Muscle layer of duodenum (tissue), 2 donors: ENCODE measurements at regions not wholly inside any gene's neighbourhood (a gene's known extent, or its start where the extent isn't known, plus 50 kb on each side); places are given as distances from the start of the nearest gene placed in this dataset.
"Not testable (repeated sequence)": the region's sequence is repeated elsewhere in the genome, so short reads cannot be mapped to it uniquely, and the experiment has no call there.

Experiments
- H3K27ac ChIP-seq: one replicate; pipeline ENCODE4 v1.7.0; 2013; ENCODE audit warnings: mild to moderate bottlenecking, low read length
- H3K27me3 ChIP-seq: one replicate; pipeline ENCODE4 v1.7.0; 2013; ENCODE audit warnings: low read depth, mild to moderate bottlenecking, control low read depth, low read length
- H3K36me3 ChIP-seq, 2 donors: one replicate each; pipeline ENCODE4 v1.7.0; 2013; ENCODE audit warnings: low read length in 2 of 2, control low read depth in 1 of 2, mild to moderate bottlenecking in 1 of 2; ENCODE audit not compliant: insufficient read depth in 2 of 2, control insufficient read depth in 1 of 2
- H3K4me1 ChIP-seq, 2 donors: one replicate each; pipeline ENCODE4 v1.7.0; 2013; ENCODE audit warnings: low read length in 2 of 2, mild to moderate bottlenecking in 2 of 2, control low read depth in 1 of 2, moderate library complexity in 1 of 2; ENCODE audit not compliant: insufficient read depth in 2 of 2, control insufficient read depth in 1 of 2
- H3K4me3 ChIP-seq, 2 donors: one replicate each; pipeline ENCODE4 v1.7.0; 2013; ENCODE audit warnings: low read length in 2 of 2, low read depth in 1 of 2, mild to moderate bottlenecking in 1 of 2
- H3K9me3 ChIP-seq, 2 donors: one replicate each; pipeline ENCODE4 v1.7.0; 2013; ENCODE audit warnings: low read length in 2 of 2, control low read depth in 1 of 2, mild to moderate bottlenecking in 1 of 2; ENCODE audit not compliant: control insufficient read depth in 1 of 2
- donor health status: healthy.

DNA sequence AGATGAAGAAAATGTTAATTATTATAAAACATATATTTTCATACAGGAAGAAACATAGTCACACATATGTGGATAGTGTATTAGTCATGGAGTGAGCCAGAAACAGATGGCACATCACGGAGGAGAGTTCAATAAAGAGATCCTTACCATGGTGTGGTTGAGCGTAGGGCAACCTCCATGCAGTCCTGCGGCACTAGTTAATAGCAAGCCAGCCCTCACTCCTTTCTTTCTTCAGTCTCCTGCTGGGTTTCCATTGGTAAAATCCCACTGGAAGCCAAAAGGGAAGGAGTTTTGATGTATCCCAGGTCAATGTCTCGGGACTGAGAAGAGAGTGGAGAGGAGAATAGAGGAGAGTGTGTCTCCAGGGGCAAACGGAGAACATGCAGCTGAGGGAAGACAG, 328.1 kb downstream of the NR4A2 start:
- H3K4me1 ChIP-seq: no peaks in the 10 kb centered on the region
- H3K4me3 ChIP-seq: no peak overlapping the region
- H3K9me3 ChIP-seq: no peaks in the 10 kb centered on the region
- H3K36me3 ChIP-seq: no peaks in the 10 kb centered on the region
- H3K27me3 ChIP-seq: no peaks in the 10 kb centered on the region
- no peak overlapping the region for H3K27ac ChIP-seq

DNA sequence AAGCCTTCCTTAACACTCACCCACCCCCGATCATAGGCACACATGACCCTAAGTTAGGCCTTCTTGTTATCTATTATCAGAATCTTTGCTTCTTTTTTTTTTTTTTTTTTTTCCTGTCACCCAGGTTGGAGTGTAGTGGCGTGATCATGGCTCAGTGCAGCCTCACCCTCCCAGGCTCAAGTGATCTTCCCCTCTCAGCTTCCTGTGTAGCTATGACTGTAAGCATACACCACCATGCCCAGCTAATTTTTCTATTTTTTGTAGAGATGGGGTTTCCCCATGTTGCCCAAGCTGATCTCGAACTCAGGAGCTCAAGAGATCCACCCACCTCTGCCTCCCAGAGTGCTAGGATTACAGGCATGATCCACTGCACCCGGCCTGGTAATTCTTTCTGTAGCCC, 328.7 kb downstream of the NR4A2 start:
- no peak overlapping the region for H3K27ac ChIP-seq
- no peak overlapping the region for H3K4me3 ChIP-seq
- H3K27me3 ChIP-seq: no peaks in the 10 kb centered on the region
- no peaks in the 10 kb centered on the region for H3K9me3 ChIP-seq
- no peaks in the 10 kb centered on the region for H3K36me3 ChIP-seq
- no peaks in the 10 kb centered on the region for H3K4me1 ChIP-seq

DNA sequence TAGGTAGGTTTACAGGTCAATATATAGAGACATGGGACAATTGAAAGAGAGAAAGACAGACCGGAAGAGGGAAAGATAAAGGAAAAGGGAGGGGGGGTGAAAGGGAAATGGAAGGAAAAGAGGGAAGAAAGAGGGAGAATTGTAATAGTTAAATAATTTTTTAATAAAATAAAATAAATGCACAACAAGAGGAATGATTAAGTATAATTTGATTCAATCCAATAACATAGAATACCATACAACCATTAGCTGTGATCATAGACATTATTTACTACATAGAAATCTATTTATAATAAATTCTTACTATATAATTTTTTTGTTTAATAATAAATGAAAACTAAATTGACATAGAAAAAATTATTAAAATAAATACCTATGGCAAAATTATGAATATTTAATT, 330.7 kb downstream of the NR4A2 start:
- no peaks in the 10 kb centered on the region for H3K36me3 ChIP-seq
- H3K9me3 ChIP-seq: no peaks in the 10 kb centered on the region
- no peaks in the 10 kb centered on the region for H3K27me3 ChIP-seq
- H3K4me1 ChIP-seq: no peaks in the 10 kb centered on the region
- no peak overlapping the region for H3K27ac ChIP-seq
- no peak overlapping the region for H3K4me3 ChIP-seq

DNA sequence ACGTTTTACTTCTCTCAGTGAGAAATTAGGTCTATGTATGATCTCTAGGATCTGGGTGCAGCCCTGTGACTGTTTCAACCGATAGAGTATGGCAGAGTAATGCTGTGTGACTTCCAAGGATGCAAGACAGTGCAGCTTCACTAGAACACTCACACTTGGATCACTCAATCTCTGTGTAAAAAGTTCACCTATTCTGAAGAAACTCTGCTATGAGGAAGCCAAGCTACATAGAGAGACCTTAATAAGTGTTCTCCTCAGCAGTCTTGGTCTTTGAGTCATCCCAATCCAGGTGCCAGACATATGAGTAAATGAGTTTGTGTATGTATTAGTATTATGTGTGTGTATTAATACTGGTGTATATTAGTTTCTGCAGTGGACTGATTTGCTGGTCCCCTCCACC, 335.0 kb downstream of the NR4A2 start:
- Histone ChIP-seq H3K4me3 (no peak overlapping the region), H3K27ac (no peak overlapping the region), H3K4me1 (no peaks in the 10 kb centered on the region), H3K36me3 (no peaks in the 10 kb centered on the region), H3K27me3 (no peaks in the 10 kb centered on the region), H3K9me3 (no peaks in the 10 kb centered on the region)

DNA sequence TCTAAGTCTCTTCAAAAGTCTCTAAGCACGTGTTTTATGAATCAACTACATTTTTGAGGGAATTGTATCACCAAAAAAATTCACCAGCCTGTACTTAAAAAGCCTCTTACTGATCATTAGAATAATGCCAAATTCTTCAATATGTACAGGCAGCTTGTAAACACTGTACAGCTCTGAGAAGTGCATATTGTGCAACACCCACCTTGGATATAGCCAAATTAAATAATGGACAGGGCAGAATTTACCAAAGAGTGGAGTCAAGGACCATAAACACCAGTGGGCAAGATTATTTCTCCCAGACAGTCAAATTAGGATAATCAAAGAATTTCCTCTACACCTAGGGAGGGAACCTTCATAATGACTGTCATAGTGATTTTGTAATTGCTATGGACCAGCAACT, 338.2 kb downstream of the NR4A2 start:
- H3K27ac ChIP-seq: no peak overlapping the region
- H3K27me3 ChIP-seq: no peaks in the 10 kb centered on the region
- no peaks in the 10 kb centered on the region for H3K4me1 ChIP-seq
- no peaks in the 10 kb centered on the region for H3K9me3 ChIP-seq
- no peaks in the 10 kb centered on the region for H3K36me3 ChIP-seq
- no peak overlapping the region for H3K4me3 ChIP-seq

DNA sequence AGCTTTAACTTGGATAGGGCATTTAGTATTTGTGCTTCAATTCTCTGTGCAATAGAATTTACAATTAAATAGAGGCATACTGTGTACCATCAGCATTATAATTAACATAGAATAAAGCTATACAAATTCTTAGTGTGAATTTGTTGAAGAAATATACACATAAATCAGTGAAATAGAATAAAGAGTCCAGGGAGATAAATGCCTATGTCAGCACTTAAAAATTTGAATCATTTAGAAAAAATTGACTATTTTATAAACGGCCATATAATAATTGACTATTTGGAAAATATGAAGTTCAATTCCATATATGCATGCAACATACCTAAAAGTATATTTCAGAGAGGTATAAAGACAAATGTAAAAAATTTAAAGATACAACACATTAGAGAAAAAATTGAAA, 348.7 kb downstream of the NR4A2 start:
- H3K4me1 ChIP-seq: no peaks in the 10 kb centered on the region
- H3K4me3 ChIP-seq: no peak overlapping the region
- no peaks in the 10 kb centered on the region for H3K36me3 ChIP-seq
- no peaks in the 10 kb centered on the region for H3K9me3 ChIP-seq
- H3K27ac ChIP-seq: no peak overlapping the region
- no peaks in the 10 kb centered on the region for H3K27me3 ChIP-seq

DNA sequence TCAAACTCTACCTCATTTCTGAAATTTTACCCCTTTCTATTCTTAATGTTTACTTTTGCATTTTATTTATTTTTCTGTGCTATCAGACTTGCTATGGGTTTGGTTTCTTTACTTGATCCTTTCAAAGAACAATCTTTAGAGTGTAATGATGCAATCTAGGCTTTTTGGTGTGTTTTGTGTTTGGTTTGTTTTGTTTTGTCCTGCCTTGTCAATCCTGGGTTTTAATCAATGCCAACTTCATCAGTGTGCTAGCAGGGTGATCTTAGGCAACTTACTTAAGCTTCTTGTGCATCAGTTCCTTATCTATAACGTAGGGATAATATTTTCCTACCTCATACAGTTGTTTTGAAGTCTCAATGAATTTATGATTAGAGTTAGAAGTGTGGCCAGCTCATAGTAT, 350.4 kb downstream of the NR4A2 start:
- Histone ChIP-seq H3K36me3 (no peaks in the 10 kb centered on the region), H3K4me3 (no peak overlapping the region), H3K27me3 (no peaks in the 10 kb centered on the region), H3K27ac (no peak overlapping the region), H3K9me3 (no peaks in the 10 kb centered on the region), H3K4me1 (no peaks in the 10 kb centered on the region)

DNA sequence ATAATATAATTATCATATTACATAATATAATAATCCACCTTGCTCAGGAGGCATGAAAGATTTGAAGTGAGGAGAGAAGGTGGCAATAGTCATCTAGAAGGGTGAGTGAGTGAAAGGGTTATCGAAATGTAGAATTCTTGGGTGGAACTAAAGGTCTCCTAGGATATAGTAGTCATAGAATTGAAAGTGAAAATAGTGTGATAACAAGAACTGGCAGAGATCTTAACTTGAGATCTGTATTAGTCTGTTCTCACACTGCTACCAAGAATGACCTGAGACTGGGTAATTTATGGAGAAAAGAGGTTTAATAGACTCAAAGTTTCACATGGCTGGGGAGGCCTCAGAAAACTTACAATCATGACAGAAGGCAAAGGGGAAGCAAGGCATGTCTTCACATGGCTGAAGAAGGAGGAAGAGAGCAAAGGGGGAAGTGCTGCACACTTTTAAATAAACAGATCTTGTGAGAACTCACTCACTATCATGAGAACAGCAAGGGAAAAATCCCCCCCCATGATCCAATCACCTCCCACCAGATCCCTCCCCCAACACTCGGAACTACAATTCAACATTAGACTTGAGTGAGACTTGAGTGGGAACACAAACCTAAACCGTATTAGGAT, 351.5 kb downstream of the NR4A2 start:
- no peaks in the 10 kb centered on the region for H3K27me3 ChIP-seq
- H3K9me3 ChIP-seq: no peaks in the 10 kb centered on the region
- H3K4me1 ChIP-seq: no peaks in the 10 kb centered on the region
- no peak overlapping the region for H3K27ac ChIP-seq
- H3K4me3 ChIP-seq: no peak overlapping the region
- no peaks in the 10 kb centered on the region for H3K36me3 ChIP-seq

DNA sequence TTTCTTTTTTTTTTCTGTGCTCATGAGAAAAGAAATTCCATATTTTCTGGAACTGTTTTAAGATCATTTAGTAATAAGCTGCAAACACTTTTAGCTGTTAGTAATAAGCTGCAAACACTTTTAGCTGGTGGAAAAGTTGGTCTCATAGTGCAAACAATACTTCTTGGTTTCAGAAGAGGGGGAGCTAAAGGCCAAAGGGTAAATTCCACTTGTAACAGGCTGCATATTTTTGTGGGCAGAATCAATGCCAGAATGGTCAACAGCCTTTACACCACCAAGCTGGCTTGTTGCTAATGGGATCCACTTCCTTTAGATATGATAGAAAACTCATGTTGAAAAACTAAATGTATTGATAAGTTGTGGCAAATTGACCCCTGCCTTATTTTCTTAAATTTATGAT, 356.8 kb downstream of the NR4A2 start:
- Histone ChIP-seq H3K27me3 (no peaks in the 10 kb centered on the region), H3K27ac (no peak overlapping the region), H3K4me3 (no peak overlapping the region), H3K36me3 (no peaks in the 10 kb centered on the region), H3K9me3 (no peaks in the 10 kb centered on the region), H3K4me1 (no peaks in the 10 kb centered on the region)

DNA sequence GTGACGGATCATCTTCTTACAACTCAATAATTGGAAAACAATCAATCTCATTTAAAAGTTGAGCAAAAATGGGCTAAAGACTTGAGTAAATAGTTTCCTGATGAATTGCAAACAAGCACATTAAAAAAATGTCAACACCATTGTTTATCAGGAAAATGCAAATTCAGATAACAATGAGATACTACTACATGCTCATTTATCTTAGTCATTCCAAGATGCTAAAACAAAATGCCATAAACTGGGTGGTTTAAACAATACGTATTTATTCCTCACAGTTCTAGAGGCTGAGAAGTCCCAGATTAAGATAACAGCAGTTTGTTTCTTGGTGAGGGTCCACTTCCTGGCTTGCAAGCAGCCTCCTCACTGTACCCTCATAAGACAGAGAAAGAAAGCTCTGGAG, 359.6 kb downstream of the NR4A2 start:
- Histone ChIP-seq H3K4me1 (no peaks in the 10 kb centered on the region), H3K27ac (no peak overlapping the region)

DNA sequence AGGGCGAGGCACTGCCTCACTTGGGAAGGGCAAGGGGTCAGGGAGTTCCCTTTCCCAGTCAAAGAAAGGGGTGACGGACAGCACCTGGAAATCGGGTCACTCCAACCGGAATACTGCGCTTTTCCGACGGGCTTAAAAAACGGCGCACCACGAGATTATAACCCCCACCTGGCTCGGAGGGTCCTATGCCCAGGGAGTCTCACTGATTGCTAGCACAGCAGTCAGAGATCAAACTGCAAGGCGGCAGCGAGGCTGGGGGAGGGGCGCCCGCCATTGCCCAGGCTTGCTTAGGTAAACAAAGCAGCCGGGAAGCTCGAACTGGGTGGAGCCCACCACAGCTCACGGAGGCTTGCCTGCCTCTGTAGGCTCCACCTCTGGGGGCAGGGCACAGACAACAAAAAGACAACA, 366.5 kb downstream of the NR4A2 start:
- H3K27ac ChIP-seq, H3K27me3 ChIP-seq, H3K9me3 ChIP-seq, H3K4me1 ChIP-seq, H3K36me3 ChIP-seq, H3K4me3 ChIP-seq: not testable (repeated sequence)

More for the DNA sequence above, 359.6 kb downstream of the NR4A2 start:
- Histone ChIP-seq H3K9me3 (no peaks in the 10 kb centered on the region), H3K4me3 (no peak overlapping the region), H3K27me3 (no peaks in the 10 kb centered on the region), H3K36me3 (no peaks in the 10 kb centered on the region)

DNA sequence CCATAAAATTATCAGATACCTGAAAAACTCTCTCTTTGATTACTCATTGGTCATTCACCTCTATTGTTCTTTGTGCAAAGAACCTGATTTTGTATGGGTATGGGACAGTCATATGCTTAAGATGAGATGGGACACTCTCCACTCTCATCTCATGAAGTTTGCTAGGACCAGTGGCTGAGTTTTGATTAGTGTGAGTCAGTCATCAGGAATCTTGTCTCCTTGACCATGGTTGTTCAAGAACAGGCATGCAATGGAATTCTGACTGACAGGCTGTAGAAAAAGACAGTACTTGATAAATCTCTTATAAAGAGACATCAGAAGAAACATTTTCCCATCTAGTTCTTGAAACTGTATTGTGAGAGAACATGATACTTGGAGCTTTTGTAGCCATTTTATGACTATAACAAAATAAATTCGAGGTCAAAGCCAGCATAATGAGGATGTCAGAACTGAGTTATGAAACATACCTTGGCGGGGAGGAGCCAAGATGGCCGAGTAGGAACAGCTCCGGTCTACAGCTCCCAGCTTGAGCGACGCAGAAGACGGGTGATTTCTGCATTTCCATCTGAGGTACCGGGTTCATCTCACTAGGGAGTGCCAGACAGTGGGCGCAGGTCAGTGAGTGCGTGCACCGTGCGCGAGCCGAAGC, 367.0 kb downstream of the NR4A2 start:
- H3K36me3 ChIP-seq: no peaks in the 10 kb centered on the region
- no peaks in the 10 kb centered on the region for H3K4me1 ChIP-seq
- H3K27me3 ChIP-seq: no peaks in the 10 kb centered on the region
- H3K27ac ChIP-seq: no peak overlapping the region
- no peak overlapping the region for H3K4me3 ChIP-seq
- H3K9me3 ChIP-seq: no peaks in the 10 kb centered on the region
